HG03196 (cell line): ENCODE measurements at regions not wholly inside any gene's neighbourhood (a gene's known extent, or its start where the extent isn't known, plus 50 kb on each side); places are given as distances from the start of the nearest gene placed in this dataset.
"Not testable (repeated sequence)": the region's sequence is repeated elsewhere in the genome, so short reads cannot be mapped to it uniquely, and the experiment has no call there.

Experiments
- ATAC-seq: cut with Tn5 transposase; IDR thresholded peaks from one replicate; pipeline ENCODE4 v1.9.1; 2021; ENCODE audit not compliant: unreplicated experiment

- no peak for ATAC-seq
These were observed 112.8 kb upstream of the EOLA2 start for GRCh38 chrX:150051096-150051495.

DNA sequence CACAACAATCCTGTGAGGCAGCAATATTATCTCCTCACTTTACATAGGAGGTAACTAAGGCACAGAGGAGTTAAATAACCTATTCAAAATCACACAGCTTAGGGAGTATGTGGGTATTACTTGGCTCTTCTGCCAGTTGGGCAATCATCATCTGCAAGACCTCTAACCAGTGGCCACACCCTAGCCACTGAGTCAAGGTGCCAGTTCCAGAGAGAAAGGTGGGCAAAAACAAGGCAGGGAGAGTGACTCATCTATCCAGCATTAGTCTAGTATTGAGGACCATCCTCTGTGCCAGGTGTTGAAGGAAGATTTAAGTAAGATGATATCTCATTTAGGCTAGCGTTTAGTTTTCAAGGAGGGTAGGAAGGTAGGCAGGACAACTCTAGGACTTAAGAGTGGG, 113.9 kb upstream of the EOLA2 start:
- no peak for ATAC-seq

DNA sequence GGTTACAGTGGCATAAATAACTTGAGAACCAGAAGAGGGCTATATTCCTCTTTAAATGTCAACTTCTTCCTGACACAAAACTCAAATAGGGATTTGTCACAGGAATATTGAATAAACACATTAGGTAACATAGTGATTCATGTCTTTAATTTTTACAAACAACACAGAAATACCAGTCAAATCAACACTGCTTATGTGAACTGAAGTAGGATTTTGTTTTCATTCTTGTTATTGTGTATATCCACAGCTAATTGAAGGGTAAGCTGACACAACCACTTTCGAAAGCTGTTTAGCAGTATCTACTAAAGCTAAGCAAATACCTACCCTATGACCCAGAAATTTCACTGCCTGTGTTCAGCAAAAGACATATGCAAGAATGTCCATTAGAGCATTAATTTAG, 120.4 kb upstream of the EOLA2 start:
- ATAC-seq, result no peak

- no peak for ATAC-seq
These were observed 122.1 kb upstream of the EOLA2 start for GRCh38 chrX:150060406-150060805.

DNA sequence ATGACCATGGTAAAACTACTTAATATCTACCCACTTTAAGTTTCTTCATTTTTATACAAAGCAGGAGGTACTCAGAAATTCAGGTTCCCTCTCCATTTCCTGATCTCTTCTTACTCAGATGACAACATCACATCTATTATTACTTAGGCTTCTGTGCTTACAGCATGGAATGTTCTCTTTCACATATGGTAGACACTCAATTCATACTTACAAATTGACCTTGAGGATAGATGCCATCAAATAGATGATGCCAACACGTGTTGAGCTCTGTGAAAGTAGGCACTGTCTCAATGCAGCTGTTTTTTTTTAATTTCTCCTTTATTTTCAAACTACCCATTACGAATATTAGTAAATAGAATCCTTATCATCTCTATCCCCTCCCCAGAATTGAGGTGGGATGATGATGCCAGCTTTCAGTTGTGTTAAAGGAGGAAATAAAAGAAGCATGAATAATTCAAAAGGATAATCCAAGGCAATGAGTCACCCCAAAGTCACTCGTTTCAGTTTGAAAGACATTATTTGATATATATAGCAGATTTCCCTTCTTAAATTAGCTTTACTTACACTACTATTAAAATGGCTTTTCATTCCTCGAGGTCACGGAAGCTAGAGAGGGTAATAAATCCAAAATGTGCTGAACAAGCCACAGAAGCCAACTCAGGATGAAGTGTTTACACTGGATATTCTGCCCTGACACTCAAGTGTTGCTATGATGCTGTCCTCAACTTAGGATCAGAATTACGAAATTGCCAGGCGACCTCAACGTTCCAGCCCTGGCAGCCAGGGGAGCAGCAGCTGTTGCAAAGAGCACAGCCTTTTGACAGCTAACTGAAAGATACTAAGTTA, 124.2 kb upstream of the EOLA2 start:
- no peak for ATAC-seq

- ATAC-seq, result no peak
These were observed 124.8 kb upstream of the EOLA2 start for GRCh38 chrX:150063138-150063518.

DNA sequence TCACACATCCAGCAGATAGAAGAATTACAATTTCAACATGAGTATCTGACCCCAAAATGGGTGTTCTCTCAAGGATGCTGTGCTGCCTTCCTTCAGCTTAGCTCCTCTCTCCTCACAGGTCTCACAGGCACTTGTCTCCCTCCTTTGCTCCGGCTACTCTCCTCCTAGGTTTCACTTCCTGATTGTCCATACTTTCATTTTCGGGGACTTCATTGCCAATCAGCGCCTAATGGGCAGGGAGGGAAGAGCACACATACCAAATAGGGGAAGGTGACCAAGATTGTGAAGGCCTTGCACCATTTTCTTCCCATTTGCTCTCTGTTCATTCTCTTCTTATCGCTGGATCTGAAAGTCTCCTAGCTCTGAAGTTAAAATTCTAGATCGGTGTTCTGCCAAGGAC, 125.4 kb upstream of the EOLA2 start:
- ATAC-seq, result no peak

- ATAC-seq, result no peak
These were observed 135.9 kb upstream of the EOLA2 start for GRCh38 chrX:150074175-150074574.

GRCh38 chrX:150080497-150080896, 142.2 kb upstream of the EOLA2 start:
- no peak for ATAC-seq

DNA sequence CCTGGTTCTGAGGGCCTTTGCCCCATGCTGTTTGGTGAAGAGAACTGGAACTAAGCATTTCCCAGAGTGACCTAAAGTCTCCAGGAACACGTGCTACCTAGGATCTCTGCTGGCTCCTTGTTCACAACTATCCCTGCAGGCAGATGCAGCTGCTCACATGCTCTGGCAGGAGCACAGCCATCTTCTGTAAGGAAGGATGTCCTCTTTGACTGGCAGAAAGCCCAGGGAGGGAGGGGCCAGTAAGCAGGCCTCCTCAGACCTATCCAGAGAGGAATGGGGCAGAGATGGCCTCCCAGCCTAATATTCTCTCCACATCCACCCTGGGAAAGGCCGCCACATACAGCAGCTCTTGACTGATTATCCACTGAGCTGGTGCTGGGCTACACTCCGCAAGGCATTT, 142.8 kb upstream of the EOLA2 start:
- ATAC-seq, result no peak

GRCh38 chrX:150084496-150085229, 146.4 kb upstream of the EOLA2 start:
- ATAC-seq, result no peak

- no peak for ATAC-seq
These were observed 147.6 kb upstream of the EOLA2 start for GRCh38 chrX:150085881-150086280.

GRCh38 chrX:150086371-150086770, 148.1 kb upstream of the EOLA2 start:
- ATAC-seq, result no peak

- no peak for ATAC-seq
These were observed 149.3 kb upstream of the EOLA2 start for GRCh38 chrX:150087612-150088011.

DNA sequence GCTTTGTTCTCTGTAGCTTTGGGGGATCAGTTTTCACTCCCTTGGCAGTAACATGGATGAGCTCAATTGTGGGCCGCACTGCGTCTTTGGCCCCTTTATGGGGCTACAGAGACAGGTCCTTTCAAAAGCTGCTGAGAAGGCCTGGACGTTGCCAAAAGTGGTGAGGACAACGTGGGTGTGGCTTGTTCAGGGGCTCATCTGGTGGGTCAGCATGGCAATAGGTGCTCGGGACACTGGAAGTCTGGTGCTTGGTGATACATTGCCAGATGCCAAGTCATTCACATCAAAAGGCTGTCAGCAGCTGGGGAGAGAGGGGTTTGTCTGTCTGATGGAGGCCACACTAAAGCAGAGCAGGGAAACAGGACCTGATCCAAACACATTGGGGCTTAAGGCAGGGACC, 149.8 kb upstream of the EOLA2 start:
- ATAC-seq, result no peak

DNA sequence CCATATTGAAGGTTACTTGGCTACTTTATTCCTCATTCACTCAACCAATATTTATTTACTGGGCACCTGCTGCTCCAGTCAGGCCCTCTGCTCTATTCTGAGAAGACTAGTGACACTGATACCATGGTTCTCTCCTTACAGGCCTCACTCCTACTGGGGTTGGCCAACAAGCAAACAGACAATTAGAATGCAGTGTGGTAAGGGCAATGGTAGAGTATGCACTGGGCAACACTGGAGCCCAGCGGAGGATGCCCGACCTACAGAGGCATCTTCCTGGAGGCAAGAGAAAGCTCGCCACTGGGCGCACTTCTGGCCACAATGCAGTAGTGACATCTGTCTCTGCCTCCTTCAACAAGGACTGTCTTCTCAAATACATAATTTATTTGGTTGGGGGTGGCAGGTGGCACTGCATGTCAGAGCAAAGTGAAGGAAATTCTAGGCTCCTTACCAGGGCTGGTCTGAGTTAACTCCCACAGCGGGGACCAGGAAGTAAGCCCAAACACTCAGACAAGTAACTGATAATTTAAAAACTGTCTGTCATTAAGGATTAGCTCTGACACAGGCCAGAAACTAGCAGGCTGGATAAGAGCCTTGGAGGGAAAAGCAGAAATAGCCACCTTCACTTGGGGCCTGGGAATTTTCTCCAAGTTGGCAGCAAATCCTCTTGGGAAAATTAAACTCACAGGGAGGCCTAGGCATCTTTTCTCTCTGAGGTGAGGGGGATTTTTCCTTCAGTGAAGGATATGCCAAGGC, 150.7 kb upstream of the EOLA2 start:
- ATAC-seq, result no peak

GRCh38 chrX:150091300-150091699, 153.0 kb upstream of the EOLA2 start:
- not testable (repeated sequence) for ATAC-seq

DNA sequence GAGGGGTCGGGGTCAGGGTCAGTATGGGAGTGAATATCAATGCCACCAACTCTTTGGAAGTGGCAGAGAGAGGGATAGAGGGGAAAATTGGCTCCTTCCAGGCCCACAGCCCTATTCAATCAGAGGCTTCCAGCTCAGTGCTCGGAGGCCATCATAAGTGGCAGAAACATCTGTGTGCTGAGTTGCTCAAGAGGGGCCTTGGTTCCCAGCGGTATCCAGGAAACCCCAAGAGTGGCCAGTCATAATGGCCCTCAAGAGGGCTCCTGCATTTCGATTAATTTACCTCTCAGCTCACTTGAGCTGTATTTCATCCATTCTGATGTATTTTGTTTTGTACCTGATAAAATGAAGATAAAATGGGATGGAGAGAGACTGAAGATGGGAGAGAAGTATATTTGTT, 154.3 kb upstream of the EOLA2 start:
- no peak for ATAC-seq

GRCh38 chrX:150094375-150094774, 156.1 kb upstream of the EOLA2 start:
- ATAC-seq, result no peak

- ATAC-seq, result no peak
These were observed 156.7 kb upstream of the EOLA2 start for GRCh38 chrX:150094996-150095395.

GRCh38 chrX:150099316-150099715, 161.0 kb upstream of the EOLA2 start:
- ATAC-seq, result no peak

- ATAC-seq, result no peak
These were observed 162.0 kb upstream of the EOLA2 start for GRCh38 chrX:150100261-150100660.
